Spleen (tissue), 11 donors: ENCODE measurements at regions not wholly inside any gene's neighbourhood (a gene's known extent, or its start where the extent isn't known, plus 50 kb on each side); places are given as distances from the start of the nearest gene placed in this dataset.

Source experiments
- DNase-seq: peaks from one replicate; pipeline ENCODE4 v3.0.0-alpha.2; 2020
- H3K27ac ChIP-seq, 8 donors: fragments of 200-600 bp; sonication (generic) in 7 of 8; 1 replicate in 4 of 8; 2 replicates in 4 of 8; pipeline versions ENCODE4 v1.5.0 to v1.8.0; 2016 to 2021; ENCODE audit warnings: inconsistent platforms in 4 of 8, mild to moderate bottlenecking in 4 of 8, moderate library complexity in 1 of 8
- H3K27me3 ChIP-seq, 7 donors: fragments of 200-600 bp; sonication (generic) in 6 of 7; replicated peaks in 1 of 7; 1 replicate in 4 of 7; 2 replicates in 3 of 7; pipeline versions ENCODE4 v1.5.0 to v1.8.0; 2016 to 2021; ENCODE audit warnings: inconsistent platforms in 3 of 7, mild to moderate bottlenecking in 1 of 7
- H3K36me3 ChIP-seq, 6 donors: fragments of 200-600 bp; sonication (generic) in 5 of 6; 1 replicate in 4 of 6; 2 replicates in 2 of 6; pipeline versions ENCODE4 v1.5.0 to v1.8.0; 2016 to 2021; ENCODE audit warnings: inconsistent platforms in 2 of 6
- H3K4me1 ChIP-seq, 6 donors: fragments of 200-600 bp; sonication (generic) in 5 of 6; 1 replicate in 3 of 6; 2 replicates in 3 of 6; pipeline versions ENCODE4 v1.5.0 to v1.8.0; 2016 to 2021; ENCODE audit warnings: inconsistent platforms in 3 of 6
- H3K4me3 ChIP-seq, 8 donors: fragments of 200-600 bp; sonication (generic) in 7 of 8; 1 replicate in 4 of 8; 2 replicates in 4 of 8; pipeline versions ENCODE4 v1.5.0 to v1.8.0; 2016 to 2021; ENCODE audit warnings: inconsistent platforms in 4 of 8, mild to moderate bottlenecking in 4 of 8, moderate library complexity in 2 of 8
- H3K9me3 ChIP-seq, 8 donors: fragments of 200-600 bp; sonication (generic) in 7 of 8; 1 replicate in 4 of 8; 2 replicates in 4 of 8; pipeline versions ENCODE4 v1.5.0 to v1.8.0; 2016 to 2021; ENCODE audit warnings: inconsistent platforms in 4 of 8
- POLR2A ChIP-seq, 3 donors: fragments of 450-650 bp; IDR thresholded peaks; one replicate each; pipeline ENCODE4 v1.5.1; 2017; ENCODE audit warnings: antibody characterized with exemption in 3 of 3, mild to moderate bottlenecking in 1 of 3
- POLR2AphosphoS5 ChIP-seq, 3 donors: sonication (generic); formaldehyde crosslinking; IDR thresholded peaks; one replicate each; pipeline ENCODE4 v1.5.1; 2017; ENCODE audit warnings: antibody characterized with exemption in 3 of 3
- WGBS, 5 donors: extraction: QIAGEN DNeasy Blood & Tissue Kit in 3 of 5; methylation state at CpG; one replicate each; pipeline versions ENCODE4 v1.1.5 to v1.1.7; 2013 to 2018; 5-methylcytosine and 5-hydroxymethylcytosine counted together
- intact Hi-C: fragments of 100-400 bp; cut with DNase I; formaldehyde crosslinking; loops from one replicate; pipeline ENCODE4 v1.15.0; 2023; ENCODE audit warnings: low total_unique reads
- TF ChIP-seq, protein P1 (sequence below), 11 experiments: fragments of 200-600 bp in 7 of 11; fragments of 450-650 bp in 4 of 11; sonication (generic) in 4 of 11; IDR thresholded peaks in 8 of 11; conservative IDR thresholded peaks in 3 of 11; 1 replicate in 7 of 11; 2 replicates in 4 of 11; pipeline versions ENCODE4 v1.4.0 to v1.8.0; 2016 to 2021; ENCODE audit warnings: antibody characterized with exemption in 11 of 11, inconsistent platforms in 4 of 11, mild to moderate bottlenecking in 1 of 11
- donor health status: healthy with polysubstance abuse.
- donor health status: DM: no; HTN: no; CAD: no; lungs with moderate emphysema.
- donor health status: DM: no; HTN: no; CAD: no.
- donor health status: Bipolar disorder and iron deficiency.
- donor health status: healthy.
- donor health status: DM: no; HTN: no; CAD: no.
- donor health status: DM: yes; HTN: yes; CAD: no.

DNA sequence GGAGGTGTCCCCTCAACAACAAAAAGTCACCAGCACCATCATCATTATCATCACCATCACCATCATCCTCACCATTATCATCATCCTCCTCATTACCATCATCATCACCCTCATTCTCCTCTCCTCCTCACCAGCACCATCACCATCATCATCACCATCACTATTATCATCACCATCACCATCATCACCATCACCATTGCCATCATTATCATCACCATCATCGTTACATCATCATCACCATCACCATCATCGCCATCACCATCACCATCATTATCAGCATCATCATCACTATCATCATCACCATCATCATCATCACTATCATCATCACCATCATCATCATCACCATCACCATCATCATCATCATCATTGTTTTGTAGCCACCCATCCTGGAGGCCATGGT, 212.6 kb downstream of the MN1 start:
- TF ChIP-seq, protein P1, sequence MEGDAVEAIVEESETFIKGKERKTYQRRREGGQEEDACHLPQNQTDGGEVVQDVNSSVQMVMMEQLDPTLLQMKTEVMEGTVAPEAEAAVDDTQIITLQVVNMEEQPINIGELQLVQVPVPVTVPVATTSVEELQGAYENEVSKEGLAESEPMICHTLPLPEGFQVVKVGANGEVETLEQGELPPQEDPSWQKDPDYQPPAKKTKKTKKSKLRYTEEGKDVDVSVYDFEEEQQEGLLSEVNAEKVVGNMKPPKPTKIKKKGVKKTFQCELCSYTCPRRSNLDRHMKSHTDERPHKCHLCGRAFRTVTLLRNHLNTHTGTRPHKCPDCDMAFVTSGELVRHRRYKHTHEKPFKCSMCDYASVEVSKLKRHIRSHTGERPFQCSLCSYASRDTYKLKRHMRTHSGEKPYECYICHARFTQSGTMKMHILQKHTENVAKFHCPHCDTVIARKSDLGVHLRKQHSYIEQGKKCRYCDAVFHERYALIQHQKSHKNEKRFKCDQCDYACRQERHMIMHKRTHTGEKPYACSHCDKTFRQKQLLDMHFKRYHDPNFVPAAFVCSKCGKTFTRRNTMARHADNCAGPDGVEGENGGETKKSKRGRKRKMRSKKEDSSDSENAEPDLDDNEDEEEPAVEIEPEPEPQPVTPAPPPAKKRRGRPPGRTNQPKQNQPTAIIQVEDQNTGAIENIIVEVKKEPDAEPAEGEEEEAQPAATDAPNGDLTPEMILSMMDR (IDR thresholded peaks at IDR 0.05 in 8 of 11, conservative IDR thresholded peaks at IDR 0.05 in 3 of 11), result no peak
- TF ChIP-seq POLR2AphosphoS5 (IDR thresholded peaks at IDR 0.05) (no peak), POLR2A (IDR thresholded peaks at IDR 0.05) (no peak)
- H3K9me3 ChIP-seq, result no peaks in the 10 kb centered on the region
- no peak for DNase-seq
- WGBS, 5 donors, result 94 to 98% (median 95%) methylated on average over 2 of the region's 2 CpGs
- intact Hi-C loops, result no loop called here
- H3K4me1 ChIP-seq, result peaks cover 0 to 2% (median 0%) of the 10 kb centered on the region in 6 donors
- H3K27ac ChIP-seq, result no peak overlapping the region
- H3K36me3 ChIP-seq, result no peaks in the 10 kb centered on the region
- peaks cover 0 to 10% (median 0%) of the 10 kb centered on the region in 7 donors for H3K27me3 ChIP-seq
- no peak overlapping the region for H3K4me3 ChIP-seq

DNA sequence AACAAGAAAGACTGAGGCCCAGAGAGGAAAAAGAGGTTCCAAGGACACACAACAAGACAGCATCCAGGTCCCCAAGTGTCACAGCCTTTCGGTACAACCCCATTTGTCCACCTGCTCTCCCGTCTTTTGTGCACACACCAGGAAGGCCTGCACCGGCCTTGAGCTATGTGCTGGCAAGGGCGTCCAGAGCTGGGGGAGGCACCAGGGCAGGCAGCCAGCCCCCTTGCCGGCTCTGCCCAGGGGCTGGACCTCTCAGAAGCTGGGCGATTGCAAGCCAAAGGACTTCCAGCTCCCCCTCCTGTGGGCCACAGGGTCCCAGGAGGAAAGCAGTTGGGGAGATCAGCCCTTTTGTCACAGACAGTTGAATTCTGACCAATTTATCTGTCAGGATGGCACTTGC, 210.5 kb downstream of the MN1 start:
- H3K9me3 ChIP-seq, result no peaks in the 10 kb centered on the region
- peaks cover 0 to 2% (median 0%) of the 10 kb centered on the region in 6 donors for H3K4me1 ChIP-seq
- no peak overlapping the region for H3K4me3 ChIP-seq
- 44 to 66% (median 60%) methylated on average over 4 to 6 of the region's 6 CpGs for WGBS, 5 donors
- peak; percentile 71 for DNase-seq
- H3K27me3 ChIP-seq, result peaks cover 0 to 16% (median 0%) of the 10 kb centered on the region in 7 donors
- H3K36me3 ChIP-seq, result no peaks in the 10 kb centered on the region
- intact Hi-C loops, result no loop called here
- H3K27ac ChIP-seq, result no peak overlapping the region
- TF ChIP-seq POLR2AphosphoS5 (IDR thresholded peaks at IDR 0.05) (no peak), POLR2A (IDR thresholded peaks at IDR 0.05) (no peak)
- TF ChIP-seq, protein P1 (IDR thresholded peaks at IDR 0.05 in 8 of 11, conservative IDR thresholded peaks at IDR 0.05 in 3 of 11), result no peak

DNA sequence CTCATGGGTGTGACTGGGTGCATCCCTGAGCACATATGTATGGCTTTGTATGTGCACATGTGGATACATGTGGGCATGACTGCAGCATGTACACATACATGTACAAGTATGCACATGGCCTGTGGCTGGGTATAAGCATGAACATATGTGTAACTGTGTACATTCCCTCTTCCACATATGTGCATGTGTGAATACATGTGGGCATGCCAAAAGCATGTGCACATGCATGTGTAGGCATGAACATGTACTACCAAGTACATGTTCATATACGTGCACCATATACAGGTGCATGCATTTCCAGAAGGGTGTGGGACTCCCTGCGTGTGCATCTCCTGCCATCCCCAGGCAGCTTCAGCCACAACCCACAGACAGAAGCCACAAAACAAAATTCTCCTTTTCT, 208.2 kb downstream of the MN1 start:
- Histone ChIP-seq H3K4me3 (no peak overlapping the region), H3K27ac (no peak overlapping the region), H3K36me3 (no peaks in the 10 kb centered on the region), H3K9me3 (no peaks in the 10 kb centered on the region), H3K27me3 (peaks cover 0 to 16% (median 0%) of the 10 kb centered on the region in 7 donors), H3K4me1 (peaks cover 0 to 2% (median 0%) of the 10 kb centered on the region in 6 donors)
- WGBS, 5 donors, result 45 to 71% (median 59%) methylated on average over 2 of the region's 2 CpGs
- intact Hi-C loops, result no loop called here
- no peak for DNase-seq
- no peak for TF ChIP-seq POLR2AphosphoS5 (IDR thresholded peaks at IDR 0.05)
- TF ChIP-seq, protein P1 (IDR thresholded peaks at IDR 0.05 in 8 of 11, conservative IDR thresholded peaks at IDR 0.05 in 3 of 11), result no peak
- no peak for TF ChIP-seq POLR2A (IDR thresholded peaks at IDR 0.05)

DNA sequence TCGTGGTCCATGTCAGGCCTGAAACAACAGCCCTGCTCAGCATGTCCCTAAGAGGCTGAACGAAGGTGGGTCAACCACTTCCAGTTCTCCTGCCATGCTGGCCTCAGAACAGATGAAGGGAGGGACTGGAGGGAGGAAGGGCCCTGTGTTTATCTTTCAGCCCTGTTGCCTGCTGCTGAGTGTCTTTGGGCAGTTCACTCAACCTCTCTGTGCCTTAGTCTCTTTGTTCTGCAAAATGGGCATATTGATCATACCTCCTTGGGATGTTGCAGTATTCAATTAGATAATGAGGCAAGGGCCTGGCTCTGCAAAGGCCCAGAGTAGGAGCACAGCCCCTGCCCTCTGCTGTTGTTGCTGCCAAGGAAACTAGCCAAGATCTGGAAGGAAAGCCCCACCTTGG, 207.5 kb downstream of the MN1 start:
- TF ChIP-seq POLR2A (IDR thresholded peaks at IDR 0.05) (no peak), POLR2AphosphoS5 (IDR thresholded peaks at IDR 0.05) (no peak)
- TF ChIP-seq, protein P1 (IDR thresholded peaks at IDR 0.05 in 8 of 11, conservative IDR thresholded peaks at IDR 0.05 in 3 of 11), result no peak
- WGBS, 5 donors, result 29 to 53% (median 47%) methylated on average over 2 of the region's 2 CpGs

More for the DNA sequence above, 207.5 kb downstream of the MN1 start:
- no peaks in the 10 kb centered on the region for H3K9me3 ChIP-seq
- peaks cover 0 to 16% (median 0%) of the 10 kb centered on the region in 7 donors for H3K27me3 ChIP-seq
- no peak overlapping the region for H3K27ac ChIP-seq
- H3K4me1 ChIP-seq, result peaks cover 0 to 2% (median 0%) of the 10 kb centered on the region in 6 donors
- H3K36me3 ChIP-seq, result no peaks in the 10 kb centered on the region
- intact Hi-C loops, result no loop called here
- DNase-seq, result peak; percentile 31
- no peak overlapping the region for H3K4me3 ChIP-seq
